Endothelial cell of umbilical vein (primary cell): ENCODE measurements at regions not wholly inside any gene's neighbourhood (a gene's known extent, or its start where the extent isn't known, plus 50 kb on each side); places are given as distances from the start of the nearest gene placed in this dataset.

Source experiments
- BruUV-seq: library from RNA; stranded (reverse); fragments of 400-500 nt; replicated peaks from 2 replicates; lab custom pipeline; 2021; lab: Mats Ljungman, UMichigan
- CTCF ChIA-PET: fragments of 300-600, 350-600 bp; sonication (Branson Sonifier 250); formaldehyde crosslinking; loops from one replicate; lab custom pipeline; 2021; ENCODE audit warnings: antibody characterized with exemption, inconsistent platforms; lab: Charles Lee
- POLR2A ChIA-PET: fragments of 300-600, 350-600 bp; sonication (Branson Sonifier 250); formaldehyde crosslinking; loops from one replicate; lab custom pipeline; 2021; ENCODE audit warnings: antibody characterized with exemption, inconsistent platforms; lab: Charles Lee
- DNase-seq: peaks from one replicate; pipeline ENCODE4 v3.0.0-alpha.2; 2011; ENCODE audit warnings: low read depth, low spot score
- FAIRE-seq: peaks from 2 replicates; lab custom pipeline; 2011; peaks lifted over from hg19 to GRCh38; lab: Jason Lieb, UNC
- H2AFZ ChIP-seq: 2 replicates; pipeline ENCODE4 v1.6.0; 2012; ENCODE audit warnings: low read depth, low read length, control low read depth, inconsistent platforms
- H3K27ac ChIP-seq: 2 replicates; pipeline ENCODE4 v1.5.1; 2011; ENCODE audit warnings: low read depth, mild to moderate bottlenecking, control low read depth, low read length, moderate library complexity; ENCODE audit not compliant: insufficient read depth
- H3K27me3 ChIP-seq, 2 experiments: 2 replicates each; pipeline versions ENCODE4 v1.6.0 to v1.6.1; 2011; ENCODE audit warnings: low read length in 2 of 2, mixed read lengths in 1 of 2; ENCODE audit not compliant: control insufficient read depth in 2 of 2, insufficient read depth in 2 of 2
- H3K36me3 ChIP-seq, 2 experiments: 2 replicates in 1 of 2; 3 replicates in 1 of 2; pipeline ENCODE4 v1.5.1; 2011; ENCODE audit warnings: low read length in 2 of 2, mild to moderate bottlenecking in 1 of 2, moderate library complexity in 1 of 2; ENCODE audit not compliant: control insufficient read depth in 2 of 2, insufficient read depth in 2 of 2; ENCODE audit errors: extremely low read depth in 1 of 2
- H3K4me1 ChIP-seq: 3 replicates; pipeline ENCODE4 v1.5.1; 2011; ENCODE audit warnings: mild to moderate bottlenecking, low read length; ENCODE audit not compliant: control insufficient read depth, insufficient read depth; ENCODE audit errors: extremely low read depth
- H3K4me2 ChIP-seq: 2 replicates; pipeline ENCODE4 v1.6.1; 2011; ENCODE audit warnings: low read length, control low read depth, mixed read lengths; ENCODE audit not compliant: insufficient read depth
- H3K4me3 ChIP-seq, 3 experiments: fragments of 200-600 bp in 1 of 3; sonication (generic), shearing (Covaris generic) in 1 of 3; replicated peaks in 1 of 3; 2 replicates each; pipeline ENCODE4 v1.5.1; 2011 to 2016; ENCODE audit warnings: control low read depth in 3 of 3, low read length in 3 of 3, mild to moderate bottlenecking in 2 of 3, inconsistent platforms in 1 of 3, low read depth in 1 of 3, moderate library complexity in 1 of 3; ENCODE audit not compliant: insufficient read depth in 1 of 3
- H3K79me2 ChIP-seq: 2 replicates; pipeline ENCODE4 v1.6.0; 2012; ENCODE audit warnings: low read length, inconsistent platforms; ENCODE audit not compliant: control insufficient read depth, insufficient read depth
- H3K9ac ChIP-seq: replicated peaks from 2 replicates; pipeline ENCODE3; 2011; ENCODE audit warnings: low read length, control low read depth; ENCODE audit not compliant: insufficient read depth; ENCODE audit errors: extremely low read depth
- H3K9me1 ChIP-seq: replicated peaks from 3 replicates; pipeline ENCODE4 v1.6.0; 2011; ENCODE audit warnings: mild to moderate bottlenecking, low read length; ENCODE audit not compliant: control insufficient read depth, insufficient read depth; ENCODE audit errors: extremely low read depth
- H3K9me3 ChIP-seq: replicated peaks from 2 replicates; pipeline ENCODE4 v1.5.1; 2012; ENCODE audit warnings: low read length, inconsistent platforms; ENCODE audit not compliant: control insufficient read depth, insufficient read depth
- H4K20me1 ChIP-seq: replicated peaks from 2 replicates; pipeline ENCODE3; 2011; ENCODE audit warnings: mild to moderate bottlenecking, low read length; ENCODE audit not compliant: control insufficient read depth, insufficient read depth; ENCODE audit errors: extremely low read depth
- EZH2 ChIP-seq: IDR thresholded peaks from 2 replicates; pipeline ENCODE4 v1.6.1; 2012; ENCODE audit warnings: borderline replicate concordance, low read depth, mild to moderate bottlenecking, moderate library complexity, low read length, inconsistent platforms; ENCODE audit not compliant: severe bottlenecking
- FOS ChIP-seq: IDR thresholded peaks from 2 replicates; pipeline ENCODE4 v1.6.1; 2011; ENCODE audit warnings: mild to moderate bottlenecking, low read length, moderate library complexity, borderline replicate concordance; ENCODE audit not compliant: insufficient read depth
- GATA2 ChIP-seq: IDR thresholded peaks from 2 replicates; pipeline ENCODE4 v1.7.0; 2011; ENCODE audit warnings: low read depth, mild to moderate bottlenecking, moderate library complexity, mixed read lengths, low read length; ENCODE audit not compliant: insufficient read length, insufficient read depth
- JUN ChIP-seq: IDR thresholded peaks from 2 replicates; pipeline ENCODE4 v1.6.1; 2011; ENCODE audit warnings: borderline replicate concordance, low read depth; ENCODE audit not compliant: insufficient read length, insufficient read depth
- MYC ChIP-seq: IDR thresholded peaks from one replicate; pipeline ENCODE4 v1.6.1; 2011; ENCODE audit warnings: mild to moderate bottlenecking, low read depth, low read length
- POLR2A ChIP-seq: IDR thresholded peaks from 2 replicates; pipeline ENCODE4 v1.6.1; 2012; ENCODE audit warnings: low read depth, mild to moderate bottlenecking, control low read depth, low read length
- POLR2AphosphoS5 ChIP-seq: IDR thresholded peaks from 2 replicates; pipeline ENCODE4 v1.6.1; 2012; ENCODE audit warnings: low read depth, mild to moderate bottlenecking, control low read depth, low read length, moderate library complexity; ENCODE audit not compliant: insufficient read depth
- dilution Hi-C: fragments of 300-500 bp; cut with MboI; formaldehyde crosslinking; loops from one replicate; pipeline ENCODE4 v1.15.0; 2019; ENCODE audit warnings: low sequenced_read_pairs; ENCODE audit not compliant: extremely low pct_ligation_motif_present
- intact Hi-C: fragments of 100-400 bp; cut with micrococcal nuclease; formaldehyde crosslinking; loops from one replicate; pipeline ENCODE4 v1.10.0; 2022
- TF ChIP-seq, protein P1 (sequence below): IDR thresholded peaks from 2 replicates; pipeline ENCODE4 v1.6.1; 2011; ENCODE audit not compliant: insufficient read depth, insufficient read length
- TF ChIP-seq, protein P2 (sequence below), 2 donors: IDR thresholded peaks; 1 replicate in 1 of 2; 2 replicates in 1 of 2; pipeline ENCODE4 v1.5.1; 2011; ENCODE audit warnings: low read length in 2 of 2, mild to moderate bottlenecking in 2 of 2, moderate library complexity in 2 of 2, control low read depth in 1 of 2, inconsistent platforms in 1 of 2, low read depth in 1 of 2; ENCODE audit not compliant: insufficient read depth in 1 of 2; ENCODE audit errors: extremely low read depth in 1 of 2

DNA sequence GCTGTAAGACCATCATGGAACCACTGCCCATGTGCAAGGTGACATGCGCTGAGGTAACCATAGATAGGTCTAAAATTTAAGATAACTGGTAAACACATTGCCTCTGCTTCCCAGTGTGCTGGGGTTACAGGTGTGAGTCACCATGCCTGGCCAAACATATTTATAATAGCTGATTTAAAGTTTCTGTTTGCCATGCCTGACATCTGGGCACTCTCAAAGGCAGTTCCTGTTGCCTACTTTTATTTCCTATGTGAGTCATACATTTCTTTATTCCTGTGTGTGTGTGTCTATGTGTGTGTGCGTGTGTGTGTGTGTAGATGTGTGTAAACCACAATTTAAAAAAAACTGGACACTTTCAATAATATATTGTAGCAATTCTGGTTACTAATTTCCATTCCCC is 415.2 kb upstream of the NETO1 start:
- dilution Hi-C loops (no loop called here), intact Hi-C loops (no loop called here)
- no peak overlapping the region for H3K4me3 ChIP-seq
- no peaks in the 10 kb centered on the region for H3K9me1 ChIP-seq
- peaks cover 8% of the 10 kb centered on the region for H3K9me3 ChIP-seq
- no peak overlapping the region for H3K27ac ChIP-seq
- no peaks in the 10 kb centered on the region for H4K20me1 ChIP-seq
- H3K9ac ChIP-seq, result no peak overlapping the region
- DNase-seq, result no peak
- H3K4me1 ChIP-seq, result no peaks in the 10 kb centered on the region
- POLR2A ChIA-PET, result no interaction called here
- TF ChIP-seq JUN (no peak), GATA2 (no peak), POLR2A (no peak), POLR2AphosphoS5 (no peak), EZH2 (no peak), MYC (no peak), FOS (no peak)
- TF ChIP-seq, protein P1, sequence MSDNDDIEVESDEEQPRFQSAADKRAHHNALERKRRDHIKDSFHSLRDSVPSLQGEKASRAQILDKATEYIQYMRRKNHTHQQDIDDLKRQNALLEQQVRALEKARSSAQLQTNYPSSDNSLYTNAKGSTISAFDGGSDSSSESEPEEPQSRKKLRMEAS, result no peak
- TF ChIP-seq, protein P2, sequence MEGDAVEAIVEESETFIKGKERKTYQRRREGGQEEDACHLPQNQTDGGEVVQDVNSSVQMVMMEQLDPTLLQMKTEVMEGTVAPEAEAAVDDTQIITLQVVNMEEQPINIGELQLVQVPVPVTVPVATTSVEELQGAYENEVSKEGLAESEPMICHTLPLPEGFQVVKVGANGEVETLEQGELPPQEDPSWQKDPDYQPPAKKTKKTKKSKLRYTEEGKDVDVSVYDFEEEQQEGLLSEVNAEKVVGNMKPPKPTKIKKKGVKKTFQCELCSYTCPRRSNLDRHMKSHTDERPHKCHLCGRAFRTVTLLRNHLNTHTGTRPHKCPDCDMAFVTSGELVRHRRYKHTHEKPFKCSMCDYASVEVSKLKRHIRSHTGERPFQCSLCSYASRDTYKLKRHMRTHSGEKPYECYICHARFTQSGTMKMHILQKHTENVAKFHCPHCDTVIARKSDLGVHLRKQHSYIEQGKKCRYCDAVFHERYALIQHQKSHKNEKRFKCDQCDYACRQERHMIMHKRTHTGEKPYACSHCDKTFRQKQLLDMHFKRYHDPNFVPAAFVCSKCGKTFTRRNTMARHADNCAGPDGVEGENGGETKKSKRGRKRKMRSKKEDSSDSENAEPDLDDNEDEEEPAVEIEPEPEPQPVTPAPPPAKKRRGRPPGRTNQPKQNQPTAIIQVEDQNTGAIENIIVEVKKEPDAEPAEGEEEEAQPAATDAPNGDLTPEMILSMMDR (IDR thresholded peaks at IDR 0.05; ENCODE audit: extremely low read depth in 1 of 2, insufficient read depth in 1 of 2, low read depth in 1 of 2, low read length in 2 of 2), result no peak
- H3K36me3 ChIP-seq, result no peaks in the 10 kb centered on the region
- no peak overlapping the region for H2AFZ ChIP-seq
- no peak for FAIRE-seq
- CTCF ChIA-PET, result no interaction called here
- no peak overlapping the region for H3K4me2 ChIP-seq
- no TSS peak for BruUV-seq
- H3K79me2 ChIP-seq, result no peaks in the 10 kb centered on the region
- H3K27me3 ChIP-seq, result no peaks in the 10 kb centered on the region
